ENCODE measurements at regions not wholly inside any gene's neighbourhood (a gene's known extent, or its start where the extent isn't known, plus 50 kb on each side); places are given as distances from the start of the nearest gene placed in this dataset.

- no peaks in the 10 kb centered on the region for H3K4me1 Mint-ChIP-seq (ENCODE audit: insufficient read depth, unreplicated experiment)
- H3K27me3 Mint-ChIP-seq (ENCODE audit: insufficient read depth, unreplicated experiment), result peaks cover 63% of the 10 kb centered on the region
- TF ChIP-seq CTCF (IDR thresholded peaks at IDR 0.05; ENCODE audit: unreplicated experiment), result no peak
- POLR2A ChIA-PET, result no interaction called here
- intact Hi-C loops (cut with micrococcal nuclease), result no loop called here
- no peak overlapping the region for H3K27ac Mint-ChIP-seq (ENCODE audit: low read depth, unreplicated experiment)
- no peaks in the 10 kb centered on the region for H3K36me3 Mint-ChIP-seq (ENCODE audit: insufficient read depth, unreplicated experiment)
- no peak overlapping the region for H3K4me3 Mint-ChIP-seq (ENCODE audit: unreplicated experiment)
- no peaks in the 10 kb centered on the region for H3K9me3 Mint-ChIP-seq (ENCODE audit: unreplicated experiment)
- BruUV-seq (replicated peaks), result no TSS peak
- CTCF ChIA-PET, result interaction anchor here (0.5 to 0.9 kb wide), 2 partner anchors 25 to 130 kb away, joined by 3 to 4 read pairs; no protein-coding TSS in a partner anchor
- DNase-seq (ENCODE audit: unreplicated experiment), result no peak
Observed at GRCh38 chr3:168341956-168342936, 246.5 kb upstream of the GOLIM4 start.

DNA sequence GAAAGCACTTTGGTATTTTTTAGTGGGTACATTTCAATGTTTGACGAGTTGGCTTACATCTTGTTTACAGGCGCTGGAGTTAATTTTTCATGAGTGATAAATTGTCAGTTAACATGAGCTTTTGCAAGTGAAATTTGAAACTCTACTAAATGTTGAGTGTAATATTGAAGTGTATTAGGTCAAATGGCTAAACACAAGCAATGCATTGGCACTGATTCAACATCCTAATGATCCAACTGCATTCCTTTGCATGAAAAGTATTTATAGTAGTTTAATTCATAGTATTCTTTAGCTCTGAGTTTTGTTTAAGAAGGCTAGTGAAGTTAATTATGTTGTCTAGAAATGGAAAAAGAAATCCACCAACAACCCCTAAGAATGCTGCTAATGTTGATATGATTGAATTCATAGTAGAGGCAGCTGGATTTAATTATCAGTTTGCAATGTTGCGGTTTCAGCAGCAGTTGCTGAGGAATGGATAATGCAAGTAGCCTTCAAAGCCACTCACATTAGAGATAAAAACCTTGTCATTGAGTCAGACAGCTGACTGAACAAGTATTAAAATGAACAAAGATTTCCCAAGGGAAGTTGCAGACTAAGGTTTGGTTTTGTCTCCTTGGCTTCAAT is 245.6 kb upstream of the GOLIM4 start:
- intact Hi-C loops (cut with micrococcal nuclease), result no loop called here
- ChIA-PET POLR2A (no interaction called here), CTCF (no interaction called here)
- Mint-ChIP-seq H3K4me1 (ENCODE audit: insufficient read depth, unreplicated experiment) (no peaks in the 10 kb centered on the region), H3K27ac (ENCODE audit: low read depth, unreplicated experiment) (no peak overlapping the region), H3K36me3 (ENCODE audit: insufficient read depth, unreplicated experiment) (no peaks in the 10 kb centered on the region), H3K9me3 (ENCODE audit: unreplicated experiment) (no peaks in the 10 kb centered on the region), H3K27me3 (ENCODE audit: insufficient read depth, unreplicated experiment) (peaks cover 62% of the 10 kb centered on the region), H3K4me3 (ENCODE audit: unreplicated experiment) (no peak overlapping the region)
- no peak for DNase-seq (ENCODE audit: unreplicated experiment)
- no TSS peak for BruUV-seq (replicated peaks)
- no peak for TF ChIP-seq CTCF (IDR thresholded peaks at IDR 0.05; ENCODE audit: unreplicated experiment)

- H3K27ac Mint-ChIP-seq (ENCODE audit: low read depth, unreplicated experiment), result no peak overlapping the region
- ChIA-PET POLR2A (no interaction called here), CTCF (interaction anchor here (0.6 kb wide), 1 partner anchor 679 kb away, joined by 3 read pairs; no protein-coding TSS in a partner anchor)
- H3K36me3 Mint-ChIP-seq (ENCODE audit: insufficient read depth, unreplicated experiment), result no peaks in the 10 kb centered on the region
- TF ChIP-seq CTCF (IDR thresholded peaks at IDR 0.05; ENCODE audit: unreplicated experiment), result no peak
- H3K9me3 Mint-ChIP-seq (ENCODE audit: unreplicated experiment), result no peaks in the 10 kb centered on the region
- DNase-seq (ENCODE audit: unreplicated experiment), result no peak
- H3K27me3 Mint-ChIP-seq (ENCODE audit: insufficient read depth, unreplicated experiment), result peaks cover 74% of the 10 kb centered on the region
- no peak overlapping the region for H3K4me3 Mint-ChIP-seq (ENCODE audit: unreplicated experiment)
- BruUV-seq (replicated peaks), result no TSS peak
- intact Hi-C loops (cut with micrococcal nuclease), result no loop called here
- H3K4me1 Mint-ChIP-seq (ENCODE audit: insufficient read depth, unreplicated experiment), result no peaks in the 10 kb centered on the region
Observed at GRCh38 chr3:168338161-168338560, 242.4 kb upstream of the GOLIM4 start.

GRCh38 chr3:168336276-168336675 is 240.6 kb upstream of the GOLIM4 start:
- H3K36me3 Mint-ChIP-seq (ENCODE audit: insufficient read depth, unreplicated experiment), result no peaks in the 10 kb centered on the region
- H3K27ac Mint-ChIP-seq (ENCODE audit: low read depth, unreplicated experiment), result no peak overlapping the region
- TF ChIP-seq CTCF (IDR thresholded peaks at IDR 0.05; ENCODE audit: unreplicated experiment), result no peak
- no peaks in the 10 kb centered on the region for H3K9me3 Mint-ChIP-seq (ENCODE audit: unreplicated experiment)
- CTCF ChIA-PET, result no interaction called here
- BruUV-seq (replicated peaks), result no TSS peak
- DNase-seq (ENCODE audit: unreplicated experiment), result no peak
- H3K4me3 Mint-ChIP-seq (ENCODE audit: unreplicated experiment), result no peak overlapping the region
- POLR2A ChIA-PET, result no interaction called here
- H3K4me1 Mint-ChIP-seq (ENCODE audit: insufficient read depth, unreplicated experiment), result no peaks in the 10 kb centered on the region
- peaks cover 75% of the 10 kb centered on the region for H3K27me3 Mint-ChIP-seq (ENCODE audit: insufficient read depth, unreplicated experiment)
- intact Hi-C loops (cut with micrococcal nuclease), result no loop called here
